ENCODE measurements at regions not wholly inside any gene's neighbourhood (a gene's known extent, or its start where the extent isn't known, plus 50 kb on each side); places are given as distances from the start of the nearest gene placed in this dataset.

GRCh38 chr12:81957631-81958030, 198.5 kb upstream of the PPFIA2 start:
- no peak overlapping the region for H3K27ac ChIP-seq (ENCODE audit: control insufficient read depth, insufficient read depth, low read length)
- H3K9ac ChIP-seq (ENCODE audit: control insufficient read depth, extremely low read depth, insufficient read depth, low read length) = no peak overlapping the region
- dilution Hi-C loops (cut with MboI; ENCODE audit: extremely low pct_ligation_motif_present, low sequenced_read_pairs) = no loop called here
- no peak overlapping the region for H3K4me3 ChIP-seq (ENCODE audit: control insufficient read depth in 2 of 3, extremely low read depth in 1 of 3, insufficient read depth in 2 of 3, low read depth in 1 of 3, low read length in 3 of 3)
- H3K36me3 ChIP-seq (ENCODE audit: control insufficient read depth in 2 of 2, extremely low read depth in 1 of 2, insufficient read depth in 2 of 2, low read length in 2 of 2) = no peaks in the 10 kb centered on the region
- H3K27me3 ChIP-seq (ENCODE audit: control insufficient read depth, extremely low read depth, insufficient read depth, low read length) = no peaks in the 10 kb centered on the region
- no peaks in the 10 kb centered on the region for H3K9me3 ChIP-seq (ENCODE audit: control insufficient read depth, low read depth, low read length)
- H3K4me2 ChIP-seq (ENCODE audit: control insufficient read depth, extremely low read depth, insufficient read depth, low read depth, low read length) = no peak overlapping the region
- no peak overlapping the region for H2AFZ ChIP-seq (ENCODE audit: control insufficient read depth, low read length)
- H3K79me2 ChIP-seq (ENCODE audit: control insufficient read depth, insufficient read depth, low read length) = no peaks in the 10 kb centered on the region
- H3K4me1 ChIP-seq (ENCODE audit: control insufficient read depth, extremely low read depth, insufficient read depth, low read length) = no peaks in the 10 kb centered on the region
- no peaks in the 10 kb centered on the region for H4K20me1 ChIP-seq (ENCODE audit: control insufficient read depth, extremely low read depth, insufficient read depth, low read length)
- DNase-seq (ENCODE audit: low read depth, low spot score) = no peak
- no peak for TF ChIP-seq CTCF (optimal IDR thresholded peaks at IDR 0.05 in 1 of 3, IDR thresholded peaks at IDR 0.05 in 1 of 3, conservative IDR thresholded peaks at IDR 0.05 in 1 of 3; ENCODE audit: extremely low read depth in 1 of 3, insufficient read depth in 2 of 3, low read length in 3 of 3)
- TF ChIP-seq EZH2 (IDR thresholded peaks at IDR 0.05; ENCODE audit: low read length) = no peak
- no peak for FAIRE-seq
- no peaks in the 10 kb centered on the region for H3K9me1 ChIP-seq (ENCODE audit: control insufficient read depth, extremely low read depth, insufficient read depth, low read length)

GRCh38 chr12:81956468-81956860, 197.3 kb upstream of the PPFIA2 start:
- Histone ChIP-seq H3K9me1 (ENCODE audit: control insufficient read depth, extremely low read depth, insufficient read depth, low read length) (no peaks in the 10 kb centered on the region), H3K36me3 (ENCODE audit: control insufficient read depth in 2 of 2, extremely low read depth in 1 of 2, insufficient read depth in 2 of 2, low read length in 2 of 2) (no peaks in the 10 kb centered on the region), H3K4me3 (ENCODE audit: control insufficient read depth in 2 of 3, extremely low read depth in 1 of 3, insufficient read depth in 2 of 3, low read depth in 1 of 3, low read length in 3 of 3) (no peak overlapping the region), H3K9me3 (ENCODE audit: control insufficient read depth, low read depth, low read length) (no peaks in the 10 kb centered on the region), H3K27me3 (ENCODE audit: control insufficient read depth, extremely low read depth, insufficient read depth, low read length) (no peaks in the 10 kb centered on the region), H4K20me1 (ENCODE audit: control insufficient read depth, extremely low read depth, insufficient read depth, low read length) (no peaks in the 10 kb centered on the region), H3K27ac (ENCODE audit: control insufficient read depth, insufficient read depth, low read length) (no peak overlapping the region), H3K9ac (ENCODE audit: control insufficient read depth, extremely low read depth, insufficient read depth, low read length) (no peak overlapping the region), H3K79me2 (ENCODE audit: control insufficient read depth, insufficient read depth, low read length) (no peaks in the 10 kb centered on the region), H3K4me2 (ENCODE audit: control insufficient read depth, extremely low read depth, insufficient read depth, low read depth, low read length) (no peak overlapping the region), H2AFZ (ENCODE audit: control insufficient read depth, low read length) (no peak overlapping the region), H3K4me1 (ENCODE audit: control insufficient read depth, extremely low read depth, insufficient read depth, low read length) (no peaks in the 10 kb centered on the region)
- FAIRE-seq (no peak), DNase-seq (ENCODE audit: low read depth, low spot score) (no peak)
- TF ChIP-seq CTCF (optimal IDR thresholded peaks at IDR 0.05 in 1 of 3, IDR thresholded peaks at IDR 0.05 in 1 of 3, conservative IDR thresholded peaks at IDR 0.05 in 1 of 3; ENCODE audit: extremely low read depth in 1 of 3, insufficient read depth in 2 of 3, low read length in 3 of 3) (no peak), EZH2 (IDR thresholded peaks at IDR 0.05; ENCODE audit: low read length) (no peak)
- dilution Hi-C loops (cut with MboI; ENCODE audit: extremely low pct_ligation_motif_present, low sequenced_read_pairs) = no loop called here
